Brain microvascular endothelial cell (primary cell): ENCODE measurements at regions not wholly inside any gene's neighbourhood (a gene's known extent, or its start where the extent isn't known, plus 50 kb on each side); places are given as distances from the start of the nearest gene placed in this dataset.

Experiments used
- DNase-seq: peaks from one replicate; pipeline ENCODE4 v3.0.0-alpha.2; 2020
- H3K27ac ChIP-seq: fragments of 250-450 bp; sonication (Bioruptor Pico); 2 replicates; pipeline ENCODE4 v1.5.1; 2020; ENCODE audit warnings: mild to moderate bottlenecking, moderate library complexity
- H3K27me3 ChIP-seq: fragments of 250-450 bp; sonication (Bioruptor Pico); replicated peaks from 2 replicates; pipeline ENCODE4 v1.5.1; 2020; ENCODE audit warnings: mild to moderate bottlenecking
- H3K36me3 ChIP-seq: fragments of 250-450 bp; sonication (Bioruptor Pico); replicated peaks from 2 replicates; pipeline ENCODE4 v1.5.1; 2020; ENCODE audit warnings: mild to moderate bottlenecking
- H3K4me3 ChIP-seq: 2 replicates; pipeline ENCODE4 v1.5.1; 2011; ENCODE audit warnings: low read depth, mild to moderate bottlenecking, control low read depth, low read length, moderate library complexity
- in situ Hi-C: cut with HindIII; loops from 2 replicates; pipeline ENCODE4 v1.10.0; 2017; ENCODE audit warnings: low sequenced_read_pairs, low pct_ligation_motif_present
- TF ChIP-seq, protein P1 (sequence below): IDR thresholded peaks from 2 replicates; pipeline ENCODE4 v1.5.1; 2011; ENCODE audit warnings: low read depth, mild to moderate bottlenecking, moderate library complexity, low read length, control low read depth, inconsistent platforms; ENCODE audit errors: missing control alignments

DNA sequence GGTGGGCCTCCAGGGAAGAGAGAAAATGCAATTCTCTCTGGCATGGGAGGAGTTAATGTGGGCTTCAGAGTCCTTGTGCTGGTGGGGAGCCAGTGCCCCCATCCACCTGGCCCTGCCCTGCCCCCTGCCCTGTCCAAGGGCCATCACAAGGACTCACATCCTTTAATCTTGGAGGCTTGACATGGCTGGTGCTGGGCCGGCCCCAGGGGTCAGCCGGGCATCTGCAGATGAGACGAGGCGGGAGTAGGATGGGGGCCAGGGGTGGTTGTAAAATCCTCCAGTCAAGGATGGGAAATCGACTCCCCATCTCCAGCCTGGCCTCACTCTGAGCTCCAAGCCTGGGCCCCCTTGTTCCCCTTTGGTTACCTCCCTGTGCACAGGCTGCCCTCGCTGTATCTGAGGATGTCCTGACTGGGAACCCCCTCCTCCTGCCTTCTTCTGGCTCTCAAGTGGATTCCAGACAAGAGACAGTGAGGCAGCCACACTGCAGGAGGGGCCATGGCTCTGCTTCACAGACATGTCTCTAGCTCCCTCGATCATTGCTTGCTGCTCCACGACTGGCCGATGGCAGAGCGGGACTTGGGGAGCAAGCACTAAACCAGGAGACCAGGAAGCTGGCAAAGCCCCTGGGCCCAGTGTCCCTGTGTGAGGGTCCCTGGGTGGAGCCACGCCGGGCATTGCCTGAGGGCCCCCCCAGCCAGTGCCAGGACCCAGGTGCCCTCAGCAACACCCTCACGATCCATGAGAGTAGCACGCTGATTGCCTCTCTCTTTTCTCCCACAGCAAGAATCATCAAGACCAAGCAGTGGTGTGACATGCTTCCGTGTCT is 1120.5 kb downstream of the BRD1 start:
- Histone ChIP-seq H3K36me3 (no peaks in the 10 kb centered on the region), H3K27ac (no peak overlapping the region), H3K27me3 (no peaks in the 10 kb centered on the region), H3K4me3 (no peak overlapping the region)
- TF ChIP-seq, protein P1, sequence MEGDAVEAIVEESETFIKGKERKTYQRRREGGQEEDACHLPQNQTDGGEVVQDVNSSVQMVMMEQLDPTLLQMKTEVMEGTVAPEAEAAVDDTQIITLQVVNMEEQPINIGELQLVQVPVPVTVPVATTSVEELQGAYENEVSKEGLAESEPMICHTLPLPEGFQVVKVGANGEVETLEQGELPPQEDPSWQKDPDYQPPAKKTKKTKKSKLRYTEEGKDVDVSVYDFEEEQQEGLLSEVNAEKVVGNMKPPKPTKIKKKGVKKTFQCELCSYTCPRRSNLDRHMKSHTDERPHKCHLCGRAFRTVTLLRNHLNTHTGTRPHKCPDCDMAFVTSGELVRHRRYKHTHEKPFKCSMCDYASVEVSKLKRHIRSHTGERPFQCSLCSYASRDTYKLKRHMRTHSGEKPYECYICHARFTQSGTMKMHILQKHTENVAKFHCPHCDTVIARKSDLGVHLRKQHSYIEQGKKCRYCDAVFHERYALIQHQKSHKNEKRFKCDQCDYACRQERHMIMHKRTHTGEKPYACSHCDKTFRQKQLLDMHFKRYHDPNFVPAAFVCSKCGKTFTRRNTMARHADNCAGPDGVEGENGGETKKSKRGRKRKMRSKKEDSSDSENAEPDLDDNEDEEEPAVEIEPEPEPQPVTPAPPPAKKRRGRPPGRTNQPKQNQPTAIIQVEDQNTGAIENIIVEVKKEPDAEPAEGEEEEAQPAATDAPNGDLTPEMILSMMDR = no peak
- DNase-seq = no peak
- in situ Hi-C loops = no loop called here

DNA sequence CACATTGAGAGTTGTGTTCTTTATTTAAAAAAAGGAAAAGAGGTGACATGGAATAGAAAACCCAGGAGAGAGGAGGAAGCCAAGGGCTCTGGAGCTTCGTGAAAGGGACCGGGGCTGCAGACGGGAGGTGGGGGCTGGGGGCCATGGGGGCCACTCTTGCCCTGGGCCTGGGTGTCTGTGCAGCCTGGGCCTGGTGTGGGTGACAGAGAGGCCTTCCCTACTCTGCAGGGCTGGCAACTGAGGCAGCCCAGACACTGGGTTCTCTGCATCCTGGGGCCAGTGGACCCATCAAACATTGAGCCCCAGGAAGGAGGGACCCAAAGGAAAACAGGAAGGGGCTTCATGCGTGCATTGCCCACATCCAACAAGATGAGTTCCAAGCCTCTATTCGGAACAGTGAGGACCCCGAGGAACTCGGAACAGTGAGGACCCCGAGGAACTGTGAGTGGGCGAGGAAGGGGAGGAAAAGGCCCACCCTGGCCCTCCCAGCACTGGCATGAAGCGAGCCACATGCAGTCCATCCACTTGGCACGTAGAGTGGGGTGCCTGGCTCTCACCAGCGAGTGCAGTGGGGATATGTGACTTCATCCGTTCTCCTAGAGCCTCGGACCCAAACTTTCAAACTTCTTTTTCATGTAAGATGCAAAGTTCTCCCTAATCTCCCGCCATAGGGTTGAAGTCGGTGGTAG is 1121.6 kb downstream of the BRD1 start:
- Histone ChIP-seq H3K27ac (no peak overlapping the region), H3K36me3 (no peaks in the 10 kb centered on the region), H3K27me3 (no peaks in the 10 kb centered on the region), H3K4me3 (no peak overlapping the region)
- in situ Hi-C loops = no loop called here
- TF ChIP-seq, protein P1 = no peak
- no peak for DNase-seq

DNA sequence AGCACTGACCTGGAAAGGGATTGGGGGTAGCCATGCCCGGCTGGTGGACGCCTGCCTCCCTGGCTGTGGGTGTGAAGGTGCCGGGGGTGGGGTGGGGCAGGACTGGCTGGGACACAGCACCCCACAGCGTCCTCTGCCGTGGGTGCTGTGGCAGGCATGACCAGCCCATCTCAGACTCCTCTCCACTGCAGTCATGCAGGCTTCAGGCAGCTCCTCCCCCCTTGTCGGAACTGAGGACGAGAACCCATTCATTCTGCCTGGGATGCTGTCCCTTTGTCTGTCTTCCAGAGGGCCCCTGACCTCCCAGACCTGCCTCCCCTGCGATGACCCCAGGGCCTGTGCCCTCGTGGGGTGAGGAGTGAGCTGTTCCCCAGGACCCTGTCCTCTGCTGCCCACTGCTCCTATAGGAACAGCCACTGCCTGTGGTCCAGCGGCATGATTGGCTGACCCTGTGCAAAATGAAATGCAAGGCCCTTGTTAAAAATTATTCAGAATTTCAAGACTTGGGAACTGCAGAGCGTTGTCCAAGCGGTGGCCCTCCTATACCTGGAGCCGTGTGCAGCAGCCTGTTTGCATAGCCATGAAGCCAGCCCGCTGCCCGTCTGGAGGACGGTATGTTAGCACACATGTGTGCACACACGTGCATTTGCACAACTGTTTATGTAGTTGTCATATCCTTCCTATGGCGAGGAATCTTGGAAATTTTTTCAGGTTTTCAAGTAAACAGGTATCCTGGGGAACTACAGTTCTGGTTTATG is 1122.3 kb downstream of the BRD1 start:
- Histone ChIP-seq H3K27ac (no peak overlapping the region), H3K27me3 (no peaks in the 10 kb centered on the region), H3K4me3 (no peak overlapping the region), H3K36me3 (no peaks in the 10 kb centered on the region)
- TF ChIP-seq, protein P1 = no peak
- no peak for DNase-seq
- in situ Hi-C loops = no loop called here

DNA sequence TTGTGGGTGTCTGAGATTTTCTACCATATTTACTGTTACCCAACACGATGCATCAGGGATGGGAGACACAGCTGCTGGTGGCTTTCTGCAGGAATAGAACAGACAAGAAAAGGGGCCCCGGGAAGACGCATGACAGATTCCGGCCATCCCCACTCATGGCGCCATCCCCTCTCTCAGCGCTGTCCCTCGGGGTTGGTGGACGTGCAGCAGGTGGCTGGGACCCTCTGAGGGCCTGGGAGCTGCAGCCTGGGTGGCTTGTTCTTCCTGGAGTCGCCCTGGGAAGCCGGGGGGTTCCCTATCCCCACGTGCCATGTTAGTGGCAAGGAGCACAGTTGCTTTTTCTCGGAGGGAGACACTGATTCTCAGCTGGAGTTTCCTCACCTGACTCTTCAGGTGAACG is 1123.3 kb downstream of the BRD1 start:
- no peak overlapping the region for H3K27ac ChIP-seq
- H3K27me3 ChIP-seq = no peaks in the 10 kb centered on the region
- no peak overlapping the region for H3K4me3 ChIP-seq
- TF ChIP-seq, protein P1 = no peak
- in situ Hi-C loops = no loop called here
- no peak for DNase-seq
- no peaks in the 10 kb centered on the region for H3K36me3 ChIP-seq

DNA sequence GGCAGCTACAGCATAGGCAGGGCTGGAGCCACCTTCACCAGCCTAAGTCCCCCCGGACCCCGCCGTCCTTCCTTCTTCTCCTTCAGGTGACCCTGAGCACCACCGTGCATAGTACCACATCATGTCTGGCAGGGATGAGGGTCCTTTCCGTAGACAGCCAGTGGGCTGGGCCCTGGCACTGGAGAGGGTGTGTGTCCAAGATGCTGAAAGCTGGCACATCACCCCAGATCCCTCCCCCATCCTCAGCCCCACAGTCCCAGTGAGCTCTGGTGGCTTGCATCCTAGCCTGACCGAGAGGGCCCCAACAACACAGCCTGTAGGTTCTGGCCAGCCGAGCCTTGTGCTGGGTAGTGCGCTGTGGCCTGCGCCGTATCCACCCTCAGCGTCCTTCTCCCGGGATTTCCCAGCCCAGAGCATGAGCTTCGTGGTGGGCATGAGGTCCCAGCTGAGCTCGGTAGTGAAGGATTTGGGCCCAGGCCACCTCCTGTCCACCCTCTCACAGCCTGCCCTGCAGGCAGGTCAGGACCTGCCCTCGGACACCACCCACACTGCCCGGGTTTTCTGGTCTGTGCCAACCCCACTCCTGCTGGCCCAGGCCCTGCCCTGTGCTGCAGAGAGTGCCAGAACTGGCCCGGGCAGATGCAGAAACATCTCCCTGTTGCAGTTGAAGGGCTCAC is 1124.3 kb downstream of the BRD1 start:
- H3K27ac ChIP-seq = no peak overlapping the region
- TF ChIP-seq, protein P1 = no peak

More for the DNA sequence above, 1124.3 kb downstream of the BRD1 start:
- no peaks in the 10 kb centered on the region for H3K27me3 ChIP-seq
- H3K36me3 ChIP-seq = no peaks in the 10 kb centered on the region
- DNase-seq = no peak
- H3K4me3 ChIP-seq = no peak overlapping the region
- in situ Hi-C loops = no loop called here
